SK-N-SH (cell line): ENCODE measurements at regions not wholly inside any gene's neighbourhood (a gene's known extent, or its start where the extent isn't known, plus 50 kb on each side); places are given as distances from the start of the nearest gene placed in this dataset.

Source experiments
- CTCF ChIP-seq: fragments of 200-600 bp; sonication (generic); IDR thresholded peaks from 2 replicates; pipeline ENCODE4 v1.6.1; 2017; ENCODE audit warnings: antibody characterized with exemption, mild to moderate bottlenecking, moderate library complexity
- EZH2phosphoT487 ChIP-seq: fragments of 200-600 bp; sonication (generic); IDR thresholded peaks from 2 replicates; pipeline ENCODE4 v1.6.1; 2017; ENCODE audit warnings: low read depth, mixed run types, mild to moderate bottlenecking, antibody characterized with exemption, moderate library complexity, borderline replicate concordance
- FOXJ3 ChIP-seq: sonication (generic); formaldehyde crosslinking; IDR thresholded peaks from 2 replicates; pipeline ENCODE4 v1.5.1; 2020; ENCODE audit warnings: mild to moderate bottlenecking, missing genetic modification reagents
- FOXM1 ChIP-seq: IDR thresholded peaks from 2 replicates; pipeline ENCODE4 v1.4.0; 2012; ENCODE audit warnings: low read depth, mild to moderate bottlenecking
- JUND ChIP-seq: IDR thresholded peaks from 2 replicates; pipeline ENCODE4 v1.4.0; 2012
- NRF1 ChIP-seq: IDR thresholded peaks from 2 replicates; pipeline ENCODE4 v1.6.1; 2012; ENCODE audit warnings: low read depth, mild to moderate bottlenecking, low read length
- SIN3A ChIP-seq: IDR thresholded peaks from 2 replicates; pipeline ENCODE4 v1.6.1; 2012; ENCODE audit warnings: low read depth, mild to moderate bottlenecking, low read length, moderate library complexity, borderline replicate concordance
- TEAD4 ChIP-seq: IDR thresholded peaks from 2 replicates; pipeline ENCODE4 v1.4.0; 2012; ENCODE audit warnings: mild to moderate bottlenecking, borderline replicate concordance; ENCODE audit not compliant: insufficient read depth
- TF ChIP-seq, protein P1 (sequence below): fragments of 150-350 bp; IDR thresholded peaks from 2 replicates; pipeline ENCODE4 v1.6.1; 2017; ENCODE audit warnings: antibody characterized with exemption, low read length, low read depth, borderline replicate concordance
- TF ChIP-seq, protein P2 (sequence below): IDR thresholded peaks from 2 replicates; pipeline ENCODE4 v1.6.1; 2012; ENCODE audit warnings: mild to moderate bottlenecking, low read depth, low read length, moderate library complexity
- TF ChIP-seq, protein P3 (sequence below): IDR thresholded peaks from 2 replicates; pipeline ENCODE4 v1.4.0; 2012; ENCODE audit warnings: low read depth

GRCh38 chr12:107196681-107197080, 103.3 kb upstream of the CRY1 start:
- TF ChIP-seq CTCF (no peak), SIN3A (no peak), FOXM1 (no peak), TEAD4 (no peak), JUND (no peak), FOXJ3 (CRISPR knock-in tag) (no peak), NRF1 (no peak), EZH2phosphoT487 (no peak)
- TF ChIP-seq, protein P1, sequence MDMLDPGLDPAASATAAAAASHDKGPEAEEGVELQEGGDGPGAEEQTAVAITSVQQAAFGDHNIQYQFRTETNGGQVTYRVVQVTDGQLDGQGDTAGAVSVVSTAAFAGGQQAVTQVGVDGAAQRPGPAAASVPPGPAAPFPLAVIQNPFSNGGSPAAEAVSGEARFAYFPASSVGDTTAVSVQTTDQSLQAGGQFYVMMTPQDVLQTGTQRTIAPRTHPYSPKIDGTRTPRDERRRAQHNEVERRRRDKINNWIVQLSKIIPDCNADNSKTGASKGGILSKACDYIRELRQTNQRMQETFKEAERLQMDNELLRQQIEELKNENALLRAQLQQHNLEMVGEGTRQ, result no peak
- TF ChIP-seq, protein P2, sequence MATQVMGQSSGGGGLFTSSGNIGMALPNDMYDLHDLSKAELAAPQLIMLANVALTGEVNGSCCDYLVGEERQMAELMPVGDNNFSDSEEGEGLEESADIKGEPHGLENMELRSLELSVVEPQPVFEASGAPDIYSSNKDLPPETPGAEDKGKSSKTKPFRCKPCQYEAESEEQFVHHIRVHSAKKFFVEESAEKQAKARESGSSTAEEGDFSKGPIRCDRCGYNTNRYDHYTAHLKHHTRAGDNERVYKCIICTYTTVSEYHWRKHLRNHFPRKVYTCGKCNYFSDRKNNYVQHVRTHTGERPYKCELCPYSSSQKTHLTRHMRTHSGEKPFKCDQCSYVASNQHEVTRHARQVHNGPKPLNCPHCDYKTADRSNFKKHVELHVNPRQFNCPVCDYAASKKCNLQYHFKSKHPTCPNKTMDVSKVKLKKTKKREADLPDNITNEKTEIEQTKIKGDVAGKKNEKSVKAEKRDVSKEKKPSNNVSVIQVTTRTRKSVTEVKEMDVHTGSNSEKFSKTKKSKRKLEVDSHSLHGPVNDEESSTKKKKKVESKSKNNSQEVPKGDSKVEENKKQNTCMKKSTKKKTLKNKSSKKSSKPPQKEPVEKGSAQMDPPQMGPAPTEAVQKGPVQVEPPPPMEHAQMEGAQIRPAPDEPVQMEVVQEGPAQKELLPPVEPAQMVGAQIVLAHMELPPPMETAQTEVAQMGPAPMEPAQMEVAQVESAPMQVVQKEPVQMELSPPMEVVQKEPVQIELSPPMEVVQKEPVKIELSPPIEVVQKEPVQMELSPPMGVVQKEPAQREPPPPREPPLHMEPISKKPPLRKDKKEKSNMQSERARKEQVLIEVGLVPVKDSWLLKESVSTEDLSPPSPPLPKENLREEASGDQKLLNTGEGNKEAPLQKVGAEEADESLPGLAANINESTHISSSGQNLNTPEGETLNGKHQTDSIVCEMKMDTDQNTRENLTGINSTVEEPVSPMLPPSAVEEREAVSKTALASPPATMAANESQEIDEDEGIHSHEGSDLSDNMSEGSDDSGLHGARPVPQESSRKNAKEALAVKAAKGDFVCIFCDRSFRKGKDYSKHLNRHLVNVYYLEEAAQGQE, result no peak
- TF ChIP-seq, protein P3, sequence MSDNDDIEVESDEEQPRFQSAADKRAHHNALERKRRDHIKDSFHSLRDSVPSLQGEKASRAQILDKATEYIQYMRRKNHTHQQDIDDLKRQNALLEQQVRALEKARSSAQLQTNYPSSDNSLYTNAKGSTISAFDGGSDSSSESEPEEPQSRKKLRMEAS, result no peak
